GM23248 (cell line): ENCODE measurements at regions not wholly inside any gene's neighbourhood (a gene's known extent, or its start where the extent isn't known, plus 50 kb on each side); places are given as distances from the start of the nearest gene placed in this dataset.
"Not testable (repeated sequence)": the region's sequence is repeated elsewhere in the genome, so short reads cannot be mapped to it uniquely, and the experiment has no call there.

ENCODE experiments used
- DNase-seq: peaks from one replicate; pipeline ENCODE4 v3.0.0-alpha.2; 2015
- H2AFZ ChIP-seq: fragments of 200-600 bp; sonication (generic); 2 replicates; pipeline ENCODE4 v1.6.1; 2016; ENCODE audit warnings: antibody characterized with exemption
- H3F3A ChIP-seq: fragments of 200-600 bp; sonication (generic); 2 replicates; pipeline ENCODE4 v1.6.1; 2016; ENCODE audit warnings: mild to moderate bottlenecking, antibody characterized with exemption, mixed run types; ENCODE audit not compliant: insufficient read depth
- H3K27ac ChIP-seq: fragments of 200-600 bp; sonication (generic); 2 replicates; pipeline ENCODE4 v1.5.1; 2016; ENCODE audit warnings: mild to moderate bottlenecking
- H3K27me3 ChIP-seq: fragments of 200-600 bp; sonication (generic); replicated peaks from 2 replicates; pipeline ENCODE4 v1.6.1; 2016; ENCODE audit warnings: mild to moderate bottlenecking; ENCODE audit not compliant: insufficient read depth
- H3K36me3 ChIP-seq: fragments of 200-600 bp; sonication (generic); 2 replicates; pipeline ENCODE4 v1.6.1; 2016; ENCODE audit warnings: low read depth, mild to moderate bottlenecking
- H3K4me1 ChIP-seq: fragments of 200-600 bp; sonication (generic); 2 replicates; pipeline ENCODE4 v1.6.1; 2016; ENCODE audit warnings: mild to moderate bottlenecking; ENCODE audit not compliant: insufficient read depth
- H3K4me2 ChIP-seq: fragments of 200-600 bp; sonication (generic); one replicate; pipeline ENCODE4 v1.6.1; 2016; ENCODE audit warnings: mild to moderate bottlenecking; ENCODE audit not compliant: unreplicated experiment
- H3K4me3 ChIP-seq: fragments of 200-600 bp; sonication (generic); 2 replicates; pipeline ENCODE4 v1.5.1; 2016; ENCODE audit warnings: mild to moderate bottlenecking
- H3K79me2 ChIP-seq: fragments of 200-600 bp; sonication (generic); 2 replicates; pipeline ENCODE4 v1.6.1; 2016; ENCODE audit warnings: mild to moderate bottlenecking; ENCODE audit not compliant: insufficient read depth
- H3K9ac ChIP-seq: fragments of 200-600 bp; sonication (generic); 2 replicates; pipeline ENCODE4 v1.6.1; 2016; ENCODE audit warnings: mild to moderate bottlenecking
- H3K9me2 ChIP-seq: fragments of 200-600 bp; sonication (generic); 2 replicates; pipeline ENCODE4 v1.6.1; 2016; ENCODE audit warnings: mixed run types, mild to moderate bottlenecking, moderate library complexity; ENCODE audit not compliant: insufficient read depth
- H3K9me3 ChIP-seq: fragments of 200-600 bp; sonication (generic); one replicate; pipeline ENCODE4 v1.6.1; 2017; ENCODE audit warnings: low read depth
- H4K20me1 ChIP-seq: fragments of 200-600 bp; sonication (generic); 2 replicates; pipeline ENCODE4 v1.6.0; 2016; ENCODE audit not compliant: insufficient read depth
- EZH2 ChIP-seq: fragments of 200-600 bp; sonication (generic); IDR thresholded peaks from 2 replicates; pipeline ENCODE4 v1.6.1; 2018; ENCODE audit warnings: antibody characterized with exemption, mild to moderate bottlenecking; ENCODE audit not compliant: insufficient read depth, poor library complexity, severe bottlenecking
- EZH2phosphoT487 ChIP-seq: fragments of 200-600 bp; sonication (generic); IDR thresholded peaks from 2 replicates; pipeline ENCODE4 v1.6.1; 2018; ENCODE audit warnings: antibody characterized with exemption, moderate library complexity, mild to moderate bottlenecking, low read depth; ENCODE audit not compliant: insufficient read depth
- WGBS, 2 experiments: methylation state at CpG; one replicate each; pipeline ENCODE4 v1.1.6; 2015 to 2017; ENCODE audit warnings: low lambda C conversion rate in 2 of 2, low coverage in 1 of 2; ENCODE audit errors: missing lambda C conversion rate in 2 of 2; 5-methylcytosine and 5-hydroxymethylcytosine counted together
- in situ Hi-C: fragments of 300-500 bp; cut with MboI; formaldehyde crosslinking; loops from 2 replicates; pipeline ENCODE4 v1.15.0; 2020

DNA sequence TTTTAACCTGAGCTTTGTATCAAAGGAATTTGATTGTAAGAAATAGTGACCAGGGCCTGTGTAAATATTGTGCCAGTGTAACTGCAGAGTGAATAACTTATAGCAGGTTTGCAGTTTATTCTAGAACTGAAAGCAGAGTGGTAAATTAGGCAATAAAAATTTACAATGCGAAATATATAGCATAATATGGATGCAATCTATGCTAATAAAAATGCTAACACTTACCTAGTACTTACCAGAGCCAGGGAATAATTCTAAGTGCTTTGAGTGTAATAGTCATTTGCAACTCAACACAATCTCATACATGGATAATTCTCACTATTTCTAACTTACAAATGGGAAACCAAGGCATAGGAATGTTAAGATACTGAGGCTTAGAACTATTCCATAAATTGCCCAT is 303.4 kb downstream of the ISL1 start:
- H3K79me2 ChIP-seq: no peaks in the 10 kb centered on the region
- H3K4me2 ChIP-seq: no peak overlapping the region
- WGBS, 2 experiments: 0 to 2% methylated on average over 1 of the region's 1 CpG
- in situ Hi-C loops: no loop called here
- no peaks in the 10 kb centered on the region for H3K27me3 ChIP-seq
- no peak overlapping the region for H2AFZ ChIP-seq
- no peaks in the 10 kb centered on the region for H3F3A ChIP-seq
- no peak overlapping the region for H3K4me3 ChIP-seq
- no peaks in the 10 kb centered on the region for H3K9me2 ChIP-seq
- H3K27ac ChIP-seq: no peak overlapping the region
- H3K4me1 ChIP-seq: no peaks in the 10 kb centered on the region
- H3K9ac ChIP-seq: no peak overlapping the region
- no peaks in the 10 kb centered on the region for H3K36me3 ChIP-seq
- H3K9me3 ChIP-seq: no peaks in the 10 kb centered on the region
- H4K20me1 ChIP-seq: no peaks in the 10 kb centered on the region
- no peak for DNase-seq
- TF ChIP-seq EZH2phosphoT487: no peak
- TF ChIP-seq EZH2: no peak

DNA sequence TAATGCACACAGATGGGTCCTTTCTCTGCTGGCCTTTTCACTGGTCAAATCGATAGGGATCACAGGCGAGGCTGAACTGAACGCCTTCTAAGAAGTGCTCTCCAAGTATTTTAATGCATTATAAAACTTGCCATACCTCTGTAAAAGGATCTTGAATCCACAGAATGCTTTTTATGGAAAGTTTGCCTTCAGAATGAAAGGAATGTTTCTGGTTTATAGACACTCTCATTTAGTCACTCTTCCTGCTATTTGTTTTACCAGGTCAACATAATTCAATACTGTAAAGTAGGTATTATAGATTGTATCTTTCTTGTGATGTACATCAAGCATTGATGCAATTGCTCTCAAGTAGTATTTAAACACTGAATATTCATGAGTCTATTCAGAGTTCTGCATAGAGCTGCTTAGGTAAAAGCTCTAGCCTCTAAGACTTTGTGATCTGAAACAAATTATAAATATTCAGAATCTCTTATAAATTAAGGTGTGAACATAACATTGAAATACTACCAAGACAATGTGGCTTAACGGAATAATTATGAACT is 308.4 kb downstream of the ISL1 start:
- no peaks in the 10 kb centered on the region for H3F3A ChIP-seq
- H4K20me1 ChIP-seq: no peaks in the 10 kb centered on the region
- no peak for DNase-seq
- no peaks in the 10 kb centered on the region for H3K9me3 ChIP-seq
- no peaks in the 10 kb centered on the region for H3K79me2 ChIP-seq
- 20 to 24% methylated on average over 4 of the region's 4 CpGs for WGBS, 2 experiments
- H3K4me1 ChIP-seq: no peaks in the 10 kb centered on the region
- no peak overlapping the region for H2AFZ ChIP-seq
- in situ Hi-C loops: no loop called here
- no peak overlapping the region for H3K4me3 ChIP-seq
- no peak overlapping the region for H3K9ac ChIP-seq
- H3K27me3 ChIP-seq: no peaks in the 10 kb centered on the region
- no peak overlapping the region for H3K4me2 ChIP-seq
- TF ChIP-seq EZH2phosphoT487 (no peak), EZH2 (no peak)
- no peaks in the 10 kb centered on the region for H3K36me3 ChIP-seq
- H3K9me2 ChIP-seq: no peaks in the 10 kb centered on the region
- no peak overlapping the region for H3K27ac ChIP-seq

DNA sequence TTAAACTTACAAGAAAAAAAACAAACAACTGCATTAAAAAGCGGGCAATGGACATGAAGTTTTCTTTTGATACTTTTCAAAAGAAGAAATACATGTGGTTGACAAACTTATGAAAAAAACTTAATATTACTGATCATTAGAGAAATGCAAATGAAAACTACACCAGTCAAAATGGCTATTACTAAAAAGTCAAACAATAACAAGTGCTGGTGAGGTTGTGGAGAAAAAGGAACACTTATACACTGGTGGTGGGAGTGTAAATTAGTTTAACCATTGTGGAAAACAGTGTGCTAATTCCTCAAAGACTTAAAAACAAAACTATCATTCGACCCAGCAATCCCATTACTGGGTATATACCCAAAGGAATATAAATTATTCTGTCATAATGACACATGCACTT is 311.6 kb downstream of the ISL1 start:
- Histone ChIP-seq H3K79me2 (no peaks in the 10 kb centered on the region), H3K9me2 (no peaks in the 10 kb centered on the region), H3K36me3 (no peaks in the 10 kb centered on the region), H3K9ac (no peak overlapping the region), H3K4me2 (no peak overlapping the region), H3K4me3 (no peak overlapping the region), H4K20me1 (no peaks in the 10 kb centered on the region), H2AFZ (no peak overlapping the region), H3K27me3 (no peaks in the 10 kb centered on the region), H3K27ac (no peak overlapping the region), H3F3A (no peaks in the 10 kb centered on the region), H3K9me3 (no peaks in the 10 kb centered on the region), H3K4me1 (no peaks in the 10 kb centered on the region)
- in situ Hi-C loops: no loop called here
- DNase-seq: no peak
- WGBS, 2 experiments: 3 to 9% methylated on average over 2 of the region's 2 CpGs
- no peak for TF ChIP-seq EZH2phosphoT487
- no peak for TF ChIP-seq EZH2

DNA sequence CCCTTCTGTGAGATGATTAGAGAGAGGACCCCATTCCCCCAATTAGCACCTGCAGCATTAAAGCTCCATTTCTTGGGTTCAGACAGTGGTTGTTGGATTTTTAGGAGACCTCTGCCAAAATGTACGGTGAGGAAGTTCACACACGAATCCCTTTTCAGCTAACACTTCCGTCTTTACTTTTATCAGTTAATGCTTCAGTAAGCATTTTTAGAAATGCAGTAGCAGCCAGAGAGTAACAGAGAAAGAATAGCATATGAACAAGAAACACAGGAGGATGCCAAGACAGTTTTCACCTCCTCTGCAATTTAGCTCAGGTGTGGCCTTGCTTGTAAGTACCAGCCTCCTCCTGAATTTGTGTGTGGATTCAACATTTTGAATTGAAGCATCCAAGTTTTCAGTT is 312.9 kb downstream of the ISL1 start:
- Histone ChIP-seq H3K36me3 (no peaks in the 10 kb centered on the region), H3K27me3 (no peaks in the 10 kb centered on the region), H3F3A (no peaks in the 10 kb centered on the region), H3K9ac (no peak overlapping the region), H3K4me1 (no peaks in the 10 kb centered on the region), H4K20me1 (no peaks in the 10 kb centered on the region), H3K4me2 (no peak overlapping the region), H3K9me3 (no peaks in the 10 kb centered on the region), H3K79me2 (no peaks in the 10 kb centered on the region), H3K27ac (no peak overlapping the region), H3K4me3 (no peak overlapping the region), H3K9me2 (no peaks in the 10 kb centered on the region), H2AFZ (no peak overlapping the region)
- 36 to 42% methylated on average over 3 of the region's 3 CpGs for whole genome bisulfite sequencing, 2 experiments
- no peak for DNase-seq
- in situ Hi-C loops: no loop called here
- TF ChIP-seq EZH2phosphoT487 (no peak), EZH2 (no peak)

DNA sequence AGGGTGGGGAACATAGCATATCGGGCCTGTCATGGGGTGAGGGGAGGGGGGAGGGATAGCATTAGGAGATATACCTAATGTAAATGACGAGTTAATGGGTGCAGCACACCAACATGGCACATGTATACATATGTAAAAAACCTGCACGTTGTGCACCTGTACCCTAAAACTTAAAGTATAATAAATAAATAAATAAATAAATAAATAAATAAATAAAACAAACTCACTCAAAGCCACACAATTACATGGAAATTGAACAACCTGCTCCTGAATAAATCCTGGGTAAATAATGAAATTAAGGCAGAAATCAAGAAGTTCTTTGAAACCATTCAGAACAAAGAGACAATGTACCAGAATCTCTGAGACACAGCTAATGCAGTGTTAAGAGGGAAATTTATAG is 318.8 kb downstream of the ISL1 start:
- DNase-seq, H3K27ac ChIP-seq, H3K9me3 ChIP-seq, H4K20me1 ChIP-seq, H3K4me3 ChIP-seq, H3K9ac ChIP-seq, H3K27me3 ChIP-seq, H3K4me2 ChIP-seq, H3K36me3 ChIP-seq, H3K4me1 ChIP-seq, in situ Hi-C loops, H3K79me2 ChIP-seq, H2AFZ ChIP-seq, H3K9me2 ChIP-seq, H3F3A ChIP-seq: not testable (repeated sequence)
- WGBS, 2 experiments: 17 to 27% methylated on average over 2 to 3 of the region's 3 CpGs
